Astrocyte (in vitro differentiated cells and primary cell): ENCODE measurements at regions not wholly inside any gene's neighbourhood (a gene's known extent, or its start where the extent isn't known, plus 50 kb on each side); places are given as distances from the start of the nearest gene placed in this dataset.

Source experiments
- DNase-seq: peaks from one replicate; pipeline ENCODE4 v3.0.0-alpha.2; 2010; ENCODE audit warnings: low read depth
- FAIRE-seq: peaks from 2 replicates; lab custom pipeline; 2011; peaks lifted over from hg19 to GRCh38; lab: Jason Lieb, UNC
- H2AFZ ChIP-seq: 2 replicates; pipeline ENCODE4 v1.6.0; 2012; ENCODE audit warnings: low read depth, low read length, inconsistent platforms
- H3K27ac ChIP-seq: 2 replicates; pipeline ENCODE4 v1.5.1; 2011; ENCODE audit warnings: low read depth, low read length, inconsistent platforms
- H3K27me3 ChIP-seq: 2 replicates; pipeline ENCODE4 v1.6.0; 2011; ENCODE audit warnings: low read length, inconsistent platforms; ENCODE audit not compliant: insufficient read depth
- H3K36me3 ChIP-seq: 2 replicates; pipeline ENCODE4 v1.5.1; 2011; ENCODE audit warnings: low read length, inconsistent platforms; ENCODE audit not compliant: insufficient read depth
- H3K4me1 ChIP-seq: 2 replicates; pipeline ENCODE4 v1.5.1; 2011; ENCODE audit warnings: low read length, inconsistent platforms; ENCODE audit not compliant: insufficient read depth
- H3K4me2 ChIP-seq: 2 replicates; pipeline ENCODE4 v1.6.0; 2012; ENCODE audit warnings: low read length, inconsistent platforms
- H3K4me3 ChIP-seq: 2 replicates; pipeline ENCODE4 v1.5.1; 2011; ENCODE audit warnings: low read depth, mild to moderate bottlenecking, low read length, inconsistent platforms; ENCODE audit not compliant: insufficient read depth
- H3K79me2 ChIP-seq: 2 replicates; pipeline ENCODE4 v1.6.0; 2012; ENCODE audit warnings: mild to moderate bottlenecking, low read length, inconsistent platforms; ENCODE audit not compliant: insufficient read depth
- H3K9ac ChIP-seq: 2 replicates; pipeline ENCODE4 v1.6.0; 2012; ENCODE audit warnings: mild to moderate bottlenecking, low read length, inconsistent platforms
- H3K9me3 ChIP-seq: 2 replicates; pipeline ENCODE4 v1.5.1; 2012; ENCODE audit warnings: low read depth, mild to moderate bottlenecking, low read length, inconsistent platforms; ENCODE audit not compliant: insufficient read depth
- H4K20me1 ChIP-seq: 2 replicates; pipeline ENCODE4 v1.6.0; 2012; ENCODE audit warnings: low read length, inconsistent platforms; ENCODE audit not compliant: insufficient read depth
- H3K27ac Mint-ChIP-seq: one replicate; pipeline ENCODE4 v1.8.0; 2021; ENCODE audit warnings: mild to moderate bottlenecking, mixed read lengths; ENCODE audit not compliant: unreplicated experiment
- H3K27me3 Mint-ChIP-seq: one replicate; pipeline ENCODE4 v1.8.0; 2021; ENCODE audit warnings: low read depth, mixed read lengths; ENCODE audit not compliant: unreplicated experiment
- H3K36me3 Mint-ChIP-seq: one replicate; pipeline ENCODE4 v1.8.0; 2021; ENCODE audit warnings: low read depth, mixed read lengths; ENCODE audit not compliant: unreplicated experiment
- H3K4me1 Mint-ChIP-seq: one replicate; pipeline ENCODE4 v1.8.0; 2021; ENCODE audit warnings: low read depth, mixed read lengths; ENCODE audit not compliant: unreplicated experiment
- H3K4me3 Mint-ChIP-seq: one replicate; pipeline ENCODE4 v1.8.0; 2021; ENCODE audit warnings: mild to moderate bottlenecking, moderate library complexity, mixed read lengths; ENCODE audit not compliant: unreplicated experiment
- H3K9me3 Mint-ChIP-seq: one replicate; pipeline ENCODE4 v1.8.0; 2021; ENCODE audit warnings: mild to moderate bottlenecking, mixed read lengths; ENCODE audit not compliant: unreplicated experiment
- CTCF ChIP-seq: IDR thresholded peaks from 2 replicates; pipeline ENCODE4 v1.5.1; 2011; ENCODE audit warnings: low read depth, mild to moderate bottlenecking, inconsistent platforms, low read length, moderate library complexity; ENCODE audit not compliant: insufficient read depth
- EZH2 ChIP-seq: IDR thresholded peaks from 2 replicates; pipeline ENCODE4 v1.6.1; 2012; ENCODE audit warnings: mild to moderate bottlenecking, low read length, inconsistent platforms; ENCODE audit not compliant: insufficient read depth

- Histone ChIP-seq H3K4me1 (peaks cover 17% of the 10 kb centered on the region), H3K9me3 (peaks cover 3% of the 10 kb centered on the region), H4K20me1 (no peaks in the 10 kb centered on the region), H3K79me2 (no peaks in the 10 kb centered on the region), H3K9ac (no peak overlapping the region), H3K36me3 (no peaks in the 10 kb centered on the region), H3K4me2 (no peak overlapping the region), H3K27ac (no peak overlapping the region), H2AFZ (no peak overlapping the region), H3K4me3 (no peak overlapping the region), H3K27me3 (no peaks in the 10 kb centered on the region)
- TF ChIP-seq CTCF (no peak), EZH2 (no peak)
- FAIRE-seq (no peak), DNase-seq (no peak)
- Mint-ChIP-seq H3K27me3 (no peaks in the 10 kb centered on the region), H3K36me3 (peaks cover 2% of the 10 kb centered on the region), H3K4me3 (no peak overlapping the region), H3K9me3 (peaks cover 2% of the 10 kb centered on the region), H3K27ac (no peak overlapping the region), H3K4me1 (peaks cover 24% of the 10 kb centered on the region)
Observed at GRCh38 chr2:234302664-234302991, 194.3 kb downstream of the ARL4C start.

GRCh38 chr2:234300932-234301823 lies 195.7 kb downstream of the ARL4C start:
- Mint-ChIP-seq H3K27me3 (peaks cover 3% of the 10 kb centered on the region), H3K4me3 (no peak overlapping the region), H3K4me1 (peaks cover 20% of the 10 kb centered on the region), H3K9me3 (peaks cover 4% of the 10 kb centered on the region), H3K27ac (no peak overlapping the region), H3K36me3 (no peaks in the 10 kb centered on the region)
- TF ChIP-seq EZH2 (no peak), CTCF (no peak)
- Histone ChIP-seq H3K4me1 (peaks cover 15% of the 10 kb centered on the region), H3K79me2 (no peaks in the 10 kb centered on the region), H3K36me3 (no peaks in the 10 kb centered on the region), H4K20me1 (no peaks in the 10 kb centered on the region), H3K4me2 (no peak overlapping the region), H3K4me3 (no peak overlapping the region), H3K9ac (no peak overlapping the region), H3K27ac (no peak overlapping the region), H2AFZ (peak overlapping the region; percentile 14), H3K27me3 (no peaks in the 10 kb centered on the region), H3K9me3 (no peaks in the 10 kb centered on the region)
- FAIRE-seq (peak; percentile 17), DNase-seq (no peak)

GRCh38 chr2:234300391-234300925 lies 196.4 kb downstream of the ARL4C start:
- Mint-ChIP-seq H3K27ac (no peak overlapping the region), H3K27me3 (peaks cover 3% of the 10 kb centered on the region), H3K36me3 (no peaks in the 10 kb centered on the region), H3K4me1 (peaks cover 12% of the 10 kb centered on the region), H3K4me3 (no peak overlapping the region), H3K9me3 (peaks cover 4% of the 10 kb centered on the region)
- no peak overlapping the region for H3K4me3 ChIP-seq
- no peak for FAIRE-seq
- H3K27ac ChIP-seq, result no peak overlapping the region
- H3K4me2 ChIP-seq, result no peak overlapping the region
- TF ChIP-seq CTCF, result no peak
- TF ChIP-seq EZH2, result no peak
- no peaks in the 10 kb centered on the region for H3K27me3 ChIP-seq
- H4K20me1 ChIP-seq, result no peaks in the 10 kb centered on the region
- H3K9ac ChIP-seq, result no peak overlapping the region
- no peak for DNase-seq
- H3K36me3 ChIP-seq, result no peaks in the 10 kb centered on the region
- no peak overlapping the region for H2AFZ ChIP-seq
- H3K4me1 ChIP-seq, result peaks cover 9% of the 10 kb centered on the region
- H3K9me3 ChIP-seq, result no peaks in the 10 kb centered on the region
- H3K79me2 ChIP-seq, result no peaks in the 10 kb centered on the region
